ENCODE measurements at regions not wholly inside any gene's neighbourhood (a gene's known extent, or its start where the extent isn't known, plus 50 kb on each side); places are given as distances from the start of the nearest gene placed in this dataset.

GRCh38 chr9:18384066-18384465 lies 89.9 kb upstream of the ADAMTSL1 start:
- no peak overlapping the region for H3K4me2 ChIP-seq (ENCODE audit: low read depth, low read length, poor library complexity, severe bottlenecking)
- H3K27me3 ChIP-seq (ENCODE audit: low read length), result no peaks in the 10 kb centered on the region
- no peaks in the 10 kb centered on the region for H3K9me2 ChIP-seq (replicated peaks; ENCODE audit: insufficient read depth, low read length)
- H3K36me3 ChIP-seq (ENCODE audit: low read length), result no peaks in the 10 kb centered on the region
- H3K9me3 ChIP-seq (ENCODE audit: insufficient read depth, low read length), result no peaks in the 10 kb centered on the region
- no peak overlapping the region for H3K4me3 ChIP-seq (ENCODE audit: insufficient read depth, low read length, poor library complexity, severe bottlenecking)
- H3K9ac ChIP-seq (ENCODE audit: low read length), result no peak overlapping the region
- no peak for TF ChIP-seq EZH2phosphoT487 (conservative IDR thresholded peaks at IDR 0.05; ENCODE audit: low read length)
- no peak for TF ChIP-seq CTCF (IDR thresholded peaks at IDR 0.05; ENCODE audit: insufficient read depth, low read length, poor library complexity, severe bottlenecking)
- no peak overlapping the region for H3K27ac ChIP-seq (ENCODE audit: low read depth, low read length)
- H2AFZ ChIP-seq (ENCODE audit: low read depth, low read length, severe bottlenecking), result no peak overlapping the region
- no peaks in the 10 kb centered on the region for H3K79me2 ChIP-seq (ENCODE audit: insufficient read depth, low read length)
- no peaks in the 10 kb centered on the region for H3F3A ChIP-seq (ENCODE audit: insufficient read depth)
- no peaks in the 10 kb centered on the region for H4K20me1 ChIP-seq (ENCODE audit: low read depth, low read length)

- H3K9me2 ChIP-seq (replicated peaks; ENCODE audit: insufficient read depth, low read length), result no peaks in the 10 kb centered on the region
- H4K20me1 ChIP-seq (ENCODE audit: low read depth, low read length), result no peaks in the 10 kb centered on the region
- H3K4me2 ChIP-seq (ENCODE audit: low read depth, low read length, poor library complexity, severe bottlenecking), result no peak overlapping the region
- no peaks in the 10 kb centered on the region for H3K79me2 ChIP-seq (ENCODE audit: insufficient read depth, low read length)
- H3K9ac ChIP-seq (ENCODE audit: low read length), result no peak overlapping the region
- no peaks in the 10 kb centered on the region for H3K27me3 ChIP-seq (ENCODE audit: low read length)
- H3K9me3 ChIP-seq (ENCODE audit: insufficient read depth, low read length), result no peaks in the 10 kb centered on the region
- no peaks in the 10 kb centered on the region for H3K36me3 ChIP-seq (ENCODE audit: low read length)
- no peak for TF ChIP-seq CTCF (IDR thresholded peaks at IDR 0.05; ENCODE audit: insufficient read depth, low read length, poor library complexity, severe bottlenecking)
- TF ChIP-seq EZH2phosphoT487 (conservative IDR thresholded peaks at IDR 0.05; ENCODE audit: low read length), result no peak
- no peaks in the 10 kb centered on the region for H3F3A ChIP-seq (ENCODE audit: insufficient read depth)
- H2AFZ ChIP-seq (ENCODE audit: low read depth, low read length, severe bottlenecking), result no peak overlapping the region
- H3K27ac ChIP-seq (ENCODE audit: low read depth, low read length), result no peak overlapping the region
- no peak overlapping the region for H3K4me3 ChIP-seq (ENCODE audit: insufficient read depth, low read length, poor library complexity, severe bottlenecking)
Observed at GRCh38 chr9:18385696-18386490, 88.1 kb upstream of the ADAMTSL1 start.

- Histone ChIP-seq H3K9ac (ENCODE audit: low read length) (no peak overlapping the region), H3K4me3 (ENCODE audit: insufficient read depth, low read length, poor library complexity, severe bottlenecking) (no peak overlapping the region), H3K27ac (ENCODE audit: low read depth, low read length) (no peak overlapping the region), H3K79me2 (ENCODE audit: insufficient read depth, low read length) (no peaks in the 10 kb centered on the region), H3K4me2 (ENCODE audit: low read depth, low read length, poor library complexity, severe bottlenecking) (no peak overlapping the region), H3K27me3 (ENCODE audit: low read length) (no peaks in the 10 kb centered on the region), H3K9me2 (replicated peaks; ENCODE audit: insufficient read depth, low read length) (no peaks in the 10 kb centered on the region), H3K9me3 (ENCODE audit: insufficient read depth, low read length) (no peaks in the 10 kb centered on the region), H3K36me3 (ENCODE audit: low read length) (no peaks in the 10 kb centered on the region), H3F3A (ENCODE audit: insufficient read depth) (no peaks in the 10 kb centered on the region), H4K20me1 (ENCODE audit: low read depth, low read length) (no peaks in the 10 kb centered on the region), H2AFZ (ENCODE audit: low read depth, low read length, severe bottlenecking) (no peak overlapping the region)
- TF ChIP-seq EZH2phosphoT487 (conservative IDR thresholded peaks at IDR 0.05; ENCODE audit: low read length) (no peak), CTCF (IDR thresholded peaks at IDR 0.05; ENCODE audit: insufficient read depth, low read length, poor library complexity, severe bottlenecking) (no peak)
Observed at GRCh38 chr9:18390393-18390792, 83.6 kb upstream of the ADAMTSL1 start.

Measured in SU-DHL-6 (cell line).